ENCODE measurements at regions not wholly inside any gene's neighbourhood (a gene's known extent, or its start where the extent isn't known, plus 50 kb on each side); places are given as distances from the start of the nearest gene placed in this dataset.

GRCh38 chr21:18148401-18148800 lies 96.2 kb upstream of the CHODL start (continued):
- TF ChIP-seq ARID4B (CRISPR knock-in tag; IDR thresholded peaks at IDR 0.05) = no peak
- TF ChIP-seq ETS1 (conservative IDR thresholded peaks at IDR 0.05; ENCODE audit: control insufficient read depth, low read depth, low read length) = no peak
- no peak for TF ChIP-seq HOMEZ (CRISPR knock-in tag; IDR thresholded peaks at IDR 0.05)
- no peak for TF ChIP-seq TFAM (CRISPR knock-in tag; conservative IDR thresholded peaks at IDR 0.05)
